GM23248 (cell line): ENCODE measurements at regions not wholly inside any gene's neighbourhood (a gene's known extent, or its start where the extent isn't known, plus 50 kb on each side); places are given as distances from the start of the nearest gene placed in this dataset.

Experiments used
- DNase-seq: peaks from one replicate; pipeline ENCODE4 v3.0.0-alpha.2; 2015
- H2AFZ ChIP-seq: fragments of 200-600 bp; sonication (generic); 2 replicates; pipeline ENCODE4 v1.6.1; 2016; ENCODE audit warnings: antibody characterized with exemption
- H3F3A ChIP-seq: fragments of 200-600 bp; sonication (generic); 2 replicates; pipeline ENCODE4 v1.6.1; 2016; ENCODE audit warnings: mild to moderate bottlenecking, antibody characterized with exemption, mixed run types; ENCODE audit not compliant: insufficient read depth
- H3K27ac ChIP-seq: fragments of 200-600 bp; sonication (generic); 2 replicates; pipeline ENCODE4 v1.5.1; 2016; ENCODE audit warnings: mild to moderate bottlenecking
- H3K27me3 ChIP-seq: fragments of 200-600 bp; sonication (generic); replicated peaks from 2 replicates; pipeline ENCODE4 v1.6.1; 2016; ENCODE audit warnings: mild to moderate bottlenecking; ENCODE audit not compliant: insufficient read depth
- H3K36me3 ChIP-seq: fragments of 200-600 bp; sonication (generic); 2 replicates; pipeline ENCODE4 v1.6.1; 2016; ENCODE audit warnings: low read depth, mild to moderate bottlenecking
- H3K4me1 ChIP-seq: fragments of 200-600 bp; sonication (generic); 2 replicates; pipeline ENCODE4 v1.6.1; 2016; ENCODE audit warnings: mild to moderate bottlenecking; ENCODE audit not compliant: insufficient read depth
- H3K4me2 ChIP-seq: fragments of 200-600 bp; sonication (generic); one replicate; pipeline ENCODE4 v1.6.1; 2016; ENCODE audit warnings: mild to moderate bottlenecking; ENCODE audit not compliant: unreplicated experiment
- H3K4me3 ChIP-seq: fragments of 200-600 bp; sonication (generic); 2 replicates; pipeline ENCODE4 v1.5.1; 2016; ENCODE audit warnings: mild to moderate bottlenecking
- H3K79me2 ChIP-seq: fragments of 200-600 bp; sonication (generic); 2 replicates; pipeline ENCODE4 v1.6.1; 2016; ENCODE audit warnings: mild to moderate bottlenecking; ENCODE audit not compliant: insufficient read depth
- H3K9ac ChIP-seq: fragments of 200-600 bp; sonication (generic); 2 replicates; pipeline ENCODE4 v1.6.1; 2016; ENCODE audit warnings: mild to moderate bottlenecking
- H3K9me2 ChIP-seq: fragments of 200-600 bp; sonication (generic); 2 replicates; pipeline ENCODE4 v1.6.1; 2016; ENCODE audit warnings: mixed run types, mild to moderate bottlenecking, moderate library complexity; ENCODE audit not compliant: insufficient read depth
- H3K9me3 ChIP-seq: fragments of 200-600 bp; sonication (generic); one replicate; pipeline ENCODE4 v1.6.1; 2017; ENCODE audit warnings: low read depth
- H4K20me1 ChIP-seq: fragments of 200-600 bp; sonication (generic); 2 replicates; pipeline ENCODE4 v1.6.0; 2016; ENCODE audit not compliant: insufficient read depth
- EZH2 ChIP-seq: fragments of 200-600 bp; sonication (generic); IDR thresholded peaks from 2 replicates; pipeline ENCODE4 v1.6.1; 2018; ENCODE audit warnings: antibody characterized with exemption, mild to moderate bottlenecking; ENCODE audit not compliant: insufficient read depth, poor library complexity, severe bottlenecking
- EZH2phosphoT487 ChIP-seq: fragments of 200-600 bp; sonication (generic); IDR thresholded peaks from 2 replicates; pipeline ENCODE4 v1.6.1; 2018; ENCODE audit warnings: antibody characterized with exemption, moderate library complexity, mild to moderate bottlenecking, low read depth; ENCODE audit not compliant: insufficient read depth
- WGBS, 2 experiments: methylation state at CpG; one replicate each; pipeline ENCODE4 v1.1.6; 2015 to 2017; ENCODE audit warnings: low lambda C conversion rate in 2 of 2, low coverage in 1 of 2; ENCODE audit errors: missing lambda C conversion rate in 2 of 2; 5-methylcytosine and 5-hydroxymethylcytosine counted together
- in situ Hi-C: fragments of 300-500 bp; cut with MboI; formaldehyde crosslinking; loops from 2 replicates; pipeline ENCODE4 v1.15.0; 2020

DNA sequence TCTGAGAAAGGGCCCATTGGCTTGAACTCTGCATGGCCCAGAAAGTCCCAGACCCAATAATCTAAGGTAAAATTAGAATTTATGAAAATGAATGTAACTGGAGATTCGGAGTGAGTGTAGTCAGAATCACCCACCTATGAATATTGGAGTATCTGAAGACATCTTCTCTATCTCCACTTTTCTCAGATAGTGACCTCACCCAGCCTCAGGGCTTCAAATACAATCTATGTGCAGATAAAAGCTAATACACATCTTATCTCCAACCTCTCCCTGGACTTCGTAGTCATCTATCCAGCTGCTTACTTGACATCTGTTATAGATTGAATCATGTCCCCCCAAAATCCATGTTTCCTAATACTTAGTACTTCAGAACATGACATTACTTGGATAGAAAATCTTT is 263.2 kb downstream of the RAD51AP2 start:
- Histone ChIP-seq H3K4me2 (no peak overlapping the region), H4K20me1 (no peaks in the 10 kb centered on the region), H3K27ac (no peak overlapping the region), H3F3A (no peaks in the 10 kb centered on the region), H3K27me3 (no peaks in the 10 kb centered on the region), H3K4me3 (no peak overlapping the region), H3K9me2 (no peaks in the 10 kb centered on the region), H3K9me3 (no peaks in the 10 kb centered on the region), H3K79me2 (no peaks in the 10 kb centered on the region), H3K36me3 (no peaks in the 10 kb centered on the region), H2AFZ (no peak overlapping the region), H3K4me1 (no peaks in the 10 kb centered on the region), H3K9ac (no peak overlapping the region)
- no peak for TF ChIP-seq EZH2
- TF ChIP-seq EZH2phosphoT487 = no peak
- in situ Hi-C loops = no loop called here
- no peak for DNase-seq
- 31 to 36% methylated on average over 2 of the region's 2 CpGs for WGBS, 2 experiments

DNA sequence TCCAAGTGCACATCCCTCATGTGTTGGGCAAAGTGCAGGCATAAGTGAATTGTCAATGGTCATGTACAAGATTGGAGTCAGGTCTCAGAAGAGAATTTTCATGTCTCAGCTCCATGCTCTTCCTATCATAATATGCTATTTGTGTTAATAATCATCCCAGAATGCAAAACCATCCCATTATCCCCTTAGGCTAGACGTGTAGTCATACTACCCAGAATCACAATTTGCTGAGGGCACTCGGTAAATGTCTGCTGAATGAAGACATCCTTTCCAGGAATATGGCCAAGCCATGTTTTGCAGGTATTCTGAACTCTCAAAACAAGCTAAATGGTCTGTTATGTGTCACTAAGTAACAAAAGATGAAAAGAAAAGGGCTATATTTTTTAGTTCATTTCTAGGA is 263.8 kb downstream of the RAD51AP2 start:
- Histone ChIP-seq H2AFZ (no peak overlapping the region), H3K9me3 (no peaks in the 10 kb centered on the region), H4K20me1 (no peaks in the 10 kb centered on the region), H3K27me3 (no peaks in the 10 kb centered on the region), H3F3A (no peaks in the 10 kb centered on the region), H3K79me2 (no peaks in the 10 kb centered on the region), H3K9ac (no peak overlapping the region), H3K36me3 (no peaks in the 10 kb centered on the region), H3K4me2 (no peak overlapping the region), H3K9me2 (no peaks in the 10 kb centered on the region), H3K4me1 (no peaks in the 10 kb centered on the region), H3K27ac (no peak overlapping the region), H3K4me3 (no peak overlapping the region)
- in situ Hi-C loops = no loop called here
- no peak for TF ChIP-seq EZH2phosphoT487
- TF ChIP-seq EZH2 = no peak
- no peak for DNase-seq
- WGBS, 2 experiments = 7 to 32% methylated on average over 2 of the region's 2 CpGs

DNA sequence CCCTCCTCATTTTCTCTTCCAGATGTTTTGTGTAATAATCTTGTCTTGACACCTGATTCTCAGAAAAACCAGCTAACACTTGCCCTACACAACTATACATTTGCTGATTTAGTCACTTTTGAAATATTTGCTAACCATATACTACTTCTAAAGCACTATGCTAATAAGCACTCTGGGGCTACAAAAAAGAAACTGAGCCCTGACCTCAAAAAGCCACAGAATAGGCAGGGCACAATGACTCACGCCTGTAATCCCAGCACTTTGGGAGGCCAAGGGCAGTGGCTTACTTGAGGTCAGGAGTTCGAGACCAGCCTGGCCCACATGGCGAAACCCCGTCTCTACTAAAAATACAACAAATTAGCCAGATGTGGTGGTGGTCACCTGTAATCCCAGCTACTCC is 266.0 kb downstream of the RAD51AP2 start:
- H3K4me2 ChIP-seq = no peak overlapping the region
- no peaks in the 10 kb centered on the region for H3K4me1 ChIP-seq
- no peak overlapping the region for H3K4me3 ChIP-seq
- H3K9ac ChIP-seq = no peak overlapping the region
- 19 to 36% methylated on average over 4 of the region's 4 CpGs for WGBS, 2 experiments
- H3K36me3 ChIP-seq = no peaks in the 10 kb centered on the region
- H3K9me2 ChIP-seq = no peaks in the 10 kb centered on the region
- in situ Hi-C loops = no loop called here
- H3K9me3 ChIP-seq = no peaks in the 10 kb centered on the region
- H4K20me1 ChIP-seq = no peaks in the 10 kb centered on the region
- no peaks in the 10 kb centered on the region for H3F3A ChIP-seq
- H3K79me2 ChIP-seq = no peaks in the 10 kb centered on the region
- no peak overlapping the region for H2AFZ ChIP-seq
- H3K27ac ChIP-seq = no peak overlapping the region
- H3K27me3 ChIP-seq = no peaks in the 10 kb centered on the region
- TF ChIP-seq EZH2 = no peak
- DNase-seq = no peak

DNA sequence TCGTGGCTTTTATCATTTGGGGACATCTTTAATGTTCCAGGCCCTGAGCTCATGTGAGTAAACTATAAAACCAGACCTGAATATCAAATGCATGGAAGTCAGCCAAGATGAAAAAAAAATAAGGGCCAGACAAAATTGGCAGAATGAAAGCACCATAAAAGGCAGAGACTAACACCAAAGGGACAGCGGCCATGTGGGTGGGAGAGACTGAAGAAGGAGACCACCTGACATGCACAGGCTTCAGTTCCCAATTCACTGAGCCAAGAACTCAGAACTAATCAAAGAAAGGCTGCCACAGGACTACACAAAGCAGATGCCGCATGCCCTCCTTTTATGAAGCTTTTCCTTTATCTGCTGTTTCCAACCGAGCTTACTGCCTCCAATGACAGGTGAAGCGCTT is 267.1 kb downstream of the RAD51AP2 start:
- Histone ChIP-seq H3K27ac (no peak overlapping the region), H4K20me1 (no peaks in the 10 kb centered on the region), H3K36me3 (no peaks in the 10 kb centered on the region), H3K4me1 (no peaks in the 10 kb centered on the region), H2AFZ (no peak overlapping the region), H3K9me2 (no peaks in the 10 kb centered on the region), H3K79me2 (no peaks in the 10 kb centered on the region), H3K9ac (no peak overlapping the region), H3K4me3 (no peak overlapping the region), H3F3A (no peaks in the 10 kb centered on the region), H3K27me3 (no peaks in the 10 kb centered on the region), H3K4me2 (no peak overlapping the region), H3K9me3 (no peaks in the 10 kb centered on the region)
- in situ Hi-C loops = no loop called here
- TF ChIP-seq EZH2 = no peak
- TF ChIP-seq EZH2phosphoT487 = no peak
- WGBS, 2 experiments = 11 to 19% methylated on average over 5 of the region's 5 CpGs
- no peak for DNase-seq

DNA sequence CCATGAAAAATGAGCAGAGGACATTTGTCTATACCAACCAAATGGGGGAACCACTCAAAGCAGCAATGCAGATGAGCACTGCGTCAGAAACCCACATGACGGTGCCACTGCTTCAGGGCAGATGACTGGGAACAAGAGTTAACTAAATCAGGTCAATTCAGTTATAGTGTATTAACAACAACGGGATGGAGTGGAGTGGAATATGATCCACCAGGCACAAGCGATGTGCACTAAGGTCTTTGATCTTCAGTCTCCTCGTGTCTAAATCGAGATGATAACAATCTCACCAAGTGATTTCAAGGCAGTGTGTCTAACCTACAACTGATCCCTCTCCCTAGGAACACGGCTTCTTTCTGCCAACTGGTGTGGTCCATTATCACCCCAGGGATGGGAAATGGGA is 269.0 kb downstream of the RAD51AP2 start:
- Histone ChIP-seq H3K9ac (no peak overlapping the region), H3K4me2 (no peak overlapping the region), H3K9me2 (no peaks in the 10 kb centered on the region), H3K9me3 (no peaks in the 10 kb centered on the region), H2AFZ (no peak overlapping the region), H3K27ac (no peak overlapping the region), H3K79me2 (no peaks in the 10 kb centered on the region), H3K36me3 (no peaks in the 10 kb centered on the region), H3F3A (no peaks in the 10 kb centered on the region), H3K27me3 (no peaks in the 10 kb centered on the region), H3K4me1 (no peaks in the 10 kb centered on the region), H3K4me3 (no peak overlapping the region), H4K20me1 (no peaks in the 10 kb centered on the region)
- DNase-seq = no peak
- TF ChIP-seq EZH2 (no peak), EZH2phosphoT487 (no peak)
- in situ Hi-C loops = no loop called here
- 37 to 40% methylated on average over 7 of the region's 7 CpGs for WGBS, 2 experiments
